ENCODE measurements at regions not wholly inside any gene's neighbourhood (a gene's known extent, or its start where the extent isn't known, plus 50 kb on each side); places are given as distances from the start of the nearest gene placed in this dataset.

DNA sequence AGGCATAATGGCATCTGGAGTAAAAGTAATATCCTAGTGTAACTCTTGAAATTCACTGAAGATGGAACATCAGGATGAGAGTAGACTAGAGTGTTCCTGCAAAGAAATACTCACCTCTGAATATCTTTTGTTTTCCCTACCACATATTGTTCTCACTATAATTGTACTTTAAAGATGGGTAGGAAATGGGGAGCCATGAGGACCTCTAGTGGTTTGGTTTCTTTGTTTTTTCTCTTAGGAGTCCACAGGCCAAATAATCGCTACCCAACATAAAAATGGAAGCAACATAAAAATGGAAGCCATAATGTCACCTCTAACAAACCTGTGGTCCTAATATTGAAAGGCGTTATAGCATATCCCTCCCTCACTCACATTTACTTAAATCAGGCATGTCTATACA, 2375.8 kb downstream of the MAT2B start:
- TF ChIP-seq EZH2phosphoT487 (IDR thresholded peaks at IDR 0.05; ENCODE audit: insufficient read depth, low read depth), result no peak
- TF ChIP-seq EZH2 (IDR thresholded peaks at IDR 0.05; ENCODE audit: insufficient read depth, poor library complexity, severe bottlenecking), result no peak
